GM12878 (cell line): ENCODE measurements at regions not wholly inside any gene's neighbourhood (a gene's known extent, or its start where the extent isn't known, plus 50 kb on each side); places are given as distances from the start of the nearest gene placed in this dataset.

Experiments
- ATAC-seq: fragments of 200-7000 bp; cut with Tn5 transposase; 3 replicates; pipeline ENCODE4 v1.9.1; 2020; ENCODE audit warnings: mild to moderate bottlenecking, moderate library complexity
- BruUV-seq: library from RNA; stranded (reverse); fragments of 400-500 nt; replicated peaks from 2 replicates; lab custom pipeline; 2021; lab: Mats Ljungman, UMichigan
- CTCF ChIA-PET: fragments of 300-600 bp; sonication (Branson Sonifier 250); formaldehyde crosslinking; extraction: SDS; loops from one replicate; lab custom pipeline; 2021; ENCODE audit warnings: inconsistent platforms; lab: Yijun Ruan, JAX
- POLR2A ChIA-PET: fragments of 350-600 bp; formaldehyde crosslinking; extraction: SDS; loops from one replicate; lab custom pipeline; 2021; ENCODE audit warnings: inconsistent platforms; lab: Charles Lee
- RAD21 ChIA-PET: fragments of 300-600 bp; sonication (Branson Sonifier 250); formaldehyde crosslinking; loops from one replicate; lab custom pipeline; 2023; ENCODE audit warnings: antibody characterized with exemption; ENCODE audit not compliant: unreplicated experiment; lab: Charles Lee
- SMC1A ChIA-PET: fragments of 300-600 bp; sonication (Branson Sonifier 250); formaldehyde crosslinking; loops from one replicate; lab custom pipeline; 2023; ENCODE audit not compliant: unreplicated experiment, uncharacterized antibody; lab: Charles Lee
- DNase-seq: peaks from one replicate; pipeline ENCODE4 v3.0.0-alpha.2; 2011; ENCODE audit warnings: low read depth, low spot score
- FAIRE-seq: peaks from 3 replicates; lab custom pipeline; 2011; peaks lifted over from hg19 to GRCh38; lab: Jason Lieb, UNC
- H2AFZ ChIP-seq: 2 replicates; pipeline ENCODE4 v1.6.0; 2011; ENCODE audit warnings: low read depth, low read length, control low read depth; ENCODE audit not compliant: control insufficient read depth
- H3K27ac ChIP-seq: 2 replicates; pipeline ENCODE4 v1.5.1; 2011; ENCODE audit warnings: control low read depth; ENCODE audit not compliant: control insufficient read depth, insufficient read depth
- H3K27me3 ChIP-seq, 2 experiments: replicated peaks in 1 of 2; 2 replicates each; pipeline versions ENCODE4 v1.6.0 to v1.6.1; 2011; ENCODE audit warnings: low read length in 1 of 2; ENCODE audit not compliant: control insufficient read depth in 2 of 2, insufficient read depth in 2 of 2
- H3K36me3 ChIP-seq, 2 experiments: 2 replicates each; pipeline ENCODE4 v1.5.1; 2011; ENCODE audit warnings: low read length in 1 of 2; ENCODE audit not compliant: control insufficient read depth in 2 of 2, insufficient read depth in 2 of 2
- H3K4me1 ChIP-seq: 2 replicates; pipeline ENCODE4 v1.6.1; 2011; ENCODE audit warnings: mild to moderate bottlenecking, low read length, moderate library complexity, mixed read lengths; ENCODE audit not compliant: control insufficient read depth, insufficient read depth
- H3K4me2 ChIP-seq: 2 replicates; pipeline ENCODE4 v1.6.0; 2011; ENCODE audit warnings: control low read depth; ENCODE audit not compliant: control insufficient read depth, insufficient read depth
- H3K4me3 ChIP-seq: fragments of 200-600 bp; sonication (generic); 2 replicates; pipeline ENCODE4 v1.5.1; 2016
- H3K79me2 ChIP-seq: 2 replicates; pipeline ENCODE4 v1.6.0; 2011; ENCODE audit warnings: low read length; ENCODE audit not compliant: control insufficient read depth, insufficient read depth
- H3K9ac ChIP-seq: 2 replicates; pipeline ENCODE4 v1.8.0; 2011; ENCODE audit warnings: low read length, control low read depth, mixed read lengths; ENCODE audit not compliant: control insufficient read depth, insufficient read depth
- H3K9me3 ChIP-seq: replicated peaks from 3 replicates; pipeline ENCODE4 v1.5.1; 2011; ENCODE audit warnings: mild to moderate bottlenecking, low read length; ENCODE audit not compliant: control insufficient read depth, insufficient read depth
- H4K20me1 ChIP-seq: 2 replicates; pipeline ENCODE4 v1.6.0; 2011; ENCODE audit not compliant: control insufficient read depth, insufficient read depth
- FOS ChIP-seq: IDR thresholded peaks from 3 replicates; pipeline ENCODE4 v1.6.1; 2011; ENCODE audit warnings: borderline replicate concordance; ENCODE audit not compliant: insufficient read length; ENCODE audit errors: extremely low read depth
- HCFC1 ChIP-seq: fragments of 150-350 bp; IDR thresholded peaks from 2 replicates; pipeline ENCODE4 v1.6.1; 2014; ENCODE audit warnings: low read length
- HDAC2 ChIP-seq: fragments of 200-600 bp; sonication (generic); IDR thresholded peaks from 2 replicates; pipeline ENCODE4 v1.6.1; 2017
- MTA2 ChIP-seq: fragments of 450-650 bp; IDR thresholded peaks from 2 replicates; pipeline ENCODE4 v1.6.1; 2016; ENCODE audit warnings: low read depth, mild to moderate bottlenecking, moderate library complexity
- RB1 ChIP-seq: fragments of 450-650 bp; formaldehyde crosslinking; IDR thresholded peaks from 2 replicates; pipeline ENCODE4 v1.6.1; 2017; ENCODE audit warnings: mild to moderate bottlenecking, borderline replicate concordance
- RELA ChIP-seq: fragments of 450-650 bp; IDR thresholded peaks from 2 replicates; pipeline ENCODE4 v1.8.0; 2014; ENCODE audit warnings: borderline replicate concordance; ENCODE audit not compliant: partially characterized antibody
- ZSCAN29 ChIP-seq: fragments of 450-650 bp; IDR thresholded peaks from 2 replicates; pipeline ENCODE4 v1.6.1; 2017; ENCODE audit warnings: mild to moderate bottlenecking, moderate library complexity
- WGBS: methylation state at CpG from one replicate; pipeline ENCODE4 v1.1.6; 2016; ENCODE audit warnings: low lambda C conversion rate; ENCODE audit not compliant: insufficient replicate concordance, insufficient coverage; ENCODE audit errors: missing lambda C conversion rate; 5-methylcytosine and 5-hydroxymethylcytosine counted together
- in situ Hi-C: fragments of 300-500 bp; cut with MboI; formaldehyde crosslinking; loops from 9 replicates; pipeline ENCODE4 v1.14.3; 2018; ENCODE audit warnings: mixed read lengths
- intact Hi-C: fragments of 100-400 bp; cut with micrococcal nuclease; formaldehyde crosslinking; loops from one replicate; pipeline ENCODE4 v1.14.2; 2022; ENCODE audit not compliant: unreplicated experiment
- TF ChIP-seq, protein P1 (sequence below): fragments of 450-650 bp; IDR thresholded peaks from 2 replicates; pipeline ENCODE4 v1.6.1; 2018; ENCODE audit warnings: borderline replicate concordance, mild to moderate bottlenecking; ENCODE audit not compliant: partially characterized antibody

DNA sequence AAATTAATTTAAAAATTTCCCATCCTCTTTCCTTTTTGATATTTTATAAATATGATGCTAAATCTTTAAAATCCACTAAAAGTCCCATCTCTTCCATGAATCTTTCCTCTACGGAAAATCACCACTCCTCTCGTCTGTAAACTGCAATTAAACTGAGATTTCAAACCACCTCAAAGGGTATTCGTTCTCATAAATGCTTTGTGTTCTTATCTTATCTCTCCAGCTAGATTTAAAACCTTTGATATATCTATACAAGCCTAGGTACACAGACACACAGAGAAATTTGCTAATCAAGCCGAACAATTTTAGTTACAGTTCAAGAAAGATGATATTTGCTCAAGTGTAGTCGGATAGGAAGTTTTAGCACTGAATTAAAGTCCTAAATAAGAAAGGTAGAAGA, 214.6 kb upstream of the PRDM1 start:
- no peak overlapping the region for H3K4me3 ChIP-seq
- no peaks in the 10 kb centered on the region for H4K20me1 ChIP-seq
- SMC1A ChIA-PET, result interaction anchor here (1.1 to 1.3 kb wide), 3 partner anchors 12 to 208 kb away, joined by 3 to 5 read pairs (median 3); no protein-coding TSS in a partner anchor
- H3K4me2 ChIP-seq, result no peak overlapping the region
- BruUV-seq, result no TSS peak
- TF ChIP-seq HCFC1, result no peak
- TF ChIP-seq, protein P1, sequence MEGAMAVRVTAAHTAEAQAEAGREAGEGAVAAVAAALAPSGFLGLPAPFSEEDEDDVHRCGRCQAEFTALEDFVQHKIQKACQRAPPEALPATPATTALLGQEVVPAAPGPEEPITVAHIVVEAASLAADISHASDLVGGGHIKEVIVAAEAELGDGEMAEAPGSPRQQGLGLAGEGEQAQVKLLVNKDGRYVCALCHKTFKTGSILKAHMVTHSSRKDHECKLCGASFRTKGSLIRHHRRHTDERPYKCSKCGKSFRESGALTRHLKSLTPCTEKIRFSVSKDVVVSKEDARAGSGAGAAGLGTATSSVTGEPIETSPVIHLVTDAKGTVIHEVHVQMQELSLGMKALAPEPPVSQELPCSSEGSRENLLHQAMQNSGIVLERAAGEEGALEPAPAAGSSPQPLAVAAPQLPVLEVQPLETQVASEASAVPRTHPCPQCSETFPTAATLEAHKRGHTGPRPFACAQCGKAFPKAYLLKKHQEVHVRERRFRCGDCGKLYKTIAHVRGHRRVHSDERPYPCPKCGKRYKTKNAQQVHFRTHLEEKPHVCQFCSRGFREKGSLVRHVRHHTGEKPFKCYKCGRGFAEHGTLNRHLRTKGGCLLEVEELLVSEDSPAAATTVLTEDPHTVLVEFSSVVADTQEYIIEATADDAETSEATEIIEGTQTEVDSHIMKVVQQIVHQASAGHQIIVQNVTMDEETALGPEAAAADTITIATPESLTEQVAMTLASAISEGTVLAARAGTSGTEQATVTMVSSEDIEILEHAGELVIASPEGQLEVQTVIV, result no peak
- TF ChIP-seq MTA2, result no peak
- TF ChIP-seq RB1, result no peak
- TF ChIP-seq ZSCAN29, result no peak
- TF ChIP-seq FOS, result no peak
- TF ChIP-seq HDAC2, result no peak
- no peak for TF ChIP-seq RELA
- no peak overlapping the region for H3K27ac ChIP-seq
- CTCF ChIA-PET, result interaction anchor here (1.2 kb wide), 1 partner anchor 76 kb away, joined by 3 read pairs; no protein-coding TSS in a partner anchor
- POLR2A ChIA-PET, result no interaction called here
- 0 out of 4 replicates have a peak, but pooled peaks cover 0 to 2% of the 10 kb centered on the region in 2 experiments for H3K27me3 ChIP-seq
- DNase-seq (no peak), FAIRE-seq (no peak), ATAC-seq (no peak)
- in situ Hi-C loops (no loop called here), intact Hi-C loops (no loop called here)
- 68% methylated on average over 5 of the region's 5 CpGs for WGBS
- H3K4me1 ChIP-seq, result no peaks in the 10 kb centered on the region
- H3K9ac ChIP-seq, result no peak overlapping the region
- RAD21 ChIA-PET, result no interaction called here
- H2AFZ ChIP-seq, result no peak overlapping the region
- no peaks in the 10 kb centered on the region; the same call in 2 of the 3 replicates for H3K9me3 ChIP-seq
- no peaks in the 10 kb centered on the region for H3K36me3 ChIP-seq
- no peaks in the 10 kb centered on the region for H3K79me2 ChIP-seq
